NCI-H2029 (cell line): ENCODE measurements at regions not wholly inside any gene's neighbourhood (a gene's known extent, or its start where the extent isn't known, plus 50 kb on each side); places are given as distances from the start of the nearest gene placed in this dataset.
"Not testable (repeated sequence)": the region's sequence is repeated elsewhere in the genome, so short reads cannot be mapped to it uniquely, and the experiment has no call there.

ENCODE experiments used
- DNase-seq: peaks from one replicate; lab custom pipeline; 2025; lab: John Stamatoyannopoulos, UW

DNA sequence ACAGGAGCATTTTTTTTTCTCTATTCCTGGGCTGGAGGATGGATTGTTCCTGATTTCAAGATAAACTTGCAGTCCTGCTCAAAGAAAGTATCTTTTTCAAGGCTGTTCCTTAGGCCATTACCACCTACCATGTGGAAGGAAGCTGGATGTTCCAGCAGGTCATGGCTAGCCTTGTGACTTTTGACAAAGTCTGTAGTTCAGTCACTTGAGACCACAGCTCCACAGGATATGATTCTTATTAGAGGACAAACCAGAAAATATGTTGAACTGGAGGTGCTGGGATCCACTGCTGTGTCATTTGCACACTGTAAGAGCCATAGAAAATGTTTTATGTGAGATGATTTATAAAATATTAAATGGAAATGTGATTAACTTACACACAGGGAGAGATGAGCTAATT, 184.2 kb upstream of the ACO1 start:
- no peak for DNase-seq

DNA sequence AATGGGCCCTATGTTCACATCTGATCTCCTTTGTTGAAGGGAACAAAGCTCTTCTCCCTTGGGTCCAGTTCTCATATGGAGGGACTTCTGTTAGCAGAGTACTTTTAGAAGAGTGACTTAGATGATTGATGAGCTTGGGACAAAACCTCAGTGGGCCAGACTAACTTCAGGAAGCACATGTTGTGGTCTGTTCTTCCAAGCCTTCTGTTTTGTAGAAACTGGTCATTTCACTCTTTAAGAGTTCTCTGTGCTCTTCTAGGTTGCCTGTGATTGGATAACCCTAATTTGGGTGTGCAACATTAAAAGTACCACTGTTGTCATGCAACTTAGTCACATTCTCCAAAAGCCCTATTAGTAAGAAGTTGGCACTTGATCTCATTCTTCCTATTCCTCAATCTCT, 183.5 kb upstream of the ACO1 start:
- no peak for DNase-seq

DNA sequence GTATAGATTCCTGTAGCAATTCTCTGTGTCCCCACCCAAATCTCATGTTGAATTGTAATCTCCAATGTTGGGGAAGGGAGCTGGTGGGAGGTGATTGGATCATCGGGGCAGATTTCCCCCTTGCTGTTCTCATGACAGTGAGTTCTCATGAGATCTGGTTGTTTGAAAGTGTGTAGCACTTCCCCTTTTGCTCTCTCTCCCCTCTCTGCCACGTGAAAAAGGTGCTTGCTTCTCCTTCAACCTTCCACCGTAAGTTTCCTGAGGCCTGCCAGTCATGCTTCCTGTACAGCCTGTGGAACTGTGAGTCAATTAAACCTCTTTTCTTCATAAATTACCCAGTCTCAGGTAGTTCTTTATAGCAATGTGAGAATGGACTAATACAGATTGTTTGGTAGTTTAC, 175.3 kb upstream of the ACO1 start:
- DNase-seq, result not testable (repeated sequence)

DNA sequence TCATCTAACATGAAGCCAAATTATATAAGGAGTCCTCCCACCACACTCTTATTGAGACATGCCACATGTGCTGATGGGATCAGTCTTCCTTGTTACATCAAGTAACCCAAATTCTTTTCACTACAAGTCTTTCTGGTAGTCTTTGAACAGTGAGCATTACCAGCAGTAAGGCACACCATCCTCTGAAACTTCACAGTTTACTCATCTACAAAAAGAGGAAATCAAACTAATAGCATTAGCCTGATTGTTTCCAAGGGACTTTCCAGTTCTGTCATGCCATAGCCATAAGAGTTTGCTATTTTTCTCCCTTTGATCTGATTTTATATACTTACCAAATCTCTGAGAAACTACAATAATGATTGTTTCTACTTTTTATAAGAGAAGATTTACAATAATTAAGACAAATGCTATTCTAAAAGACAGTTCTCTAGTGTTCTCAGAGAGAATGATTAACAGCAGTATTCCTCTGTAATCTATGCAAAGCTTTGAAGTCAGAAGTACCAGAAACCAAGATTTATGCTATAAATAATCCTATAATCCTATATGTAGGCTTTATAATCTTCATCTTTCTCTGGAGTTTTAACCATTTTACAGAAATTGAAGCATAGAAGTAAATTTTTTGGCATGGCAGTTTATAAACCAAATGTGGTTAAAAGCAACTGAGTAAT, 166.2 kb upstream of the ACO1 start:
- DNase-seq, result no peak

DNA sequence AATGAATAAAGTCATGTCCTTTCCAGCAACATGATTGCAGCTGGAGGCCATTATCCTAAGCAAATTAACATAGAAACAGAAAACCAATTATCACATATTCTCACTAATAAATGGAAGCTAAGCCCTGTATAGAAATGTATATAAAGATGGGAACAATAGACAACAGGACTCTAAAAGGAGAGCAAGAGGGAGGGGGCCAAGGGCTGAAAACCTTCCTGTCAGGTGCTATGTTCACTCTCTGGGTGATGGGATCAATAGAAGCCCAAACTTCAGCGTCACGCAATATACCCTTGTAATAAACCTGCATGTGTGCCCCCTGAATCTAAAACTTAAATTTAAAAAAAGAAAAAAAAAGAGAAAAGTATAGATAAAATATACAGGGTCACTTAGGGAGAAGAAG, 163.7 kb upstream of the ACO1 start:
- DNase-seq, result no peak

DNA sequence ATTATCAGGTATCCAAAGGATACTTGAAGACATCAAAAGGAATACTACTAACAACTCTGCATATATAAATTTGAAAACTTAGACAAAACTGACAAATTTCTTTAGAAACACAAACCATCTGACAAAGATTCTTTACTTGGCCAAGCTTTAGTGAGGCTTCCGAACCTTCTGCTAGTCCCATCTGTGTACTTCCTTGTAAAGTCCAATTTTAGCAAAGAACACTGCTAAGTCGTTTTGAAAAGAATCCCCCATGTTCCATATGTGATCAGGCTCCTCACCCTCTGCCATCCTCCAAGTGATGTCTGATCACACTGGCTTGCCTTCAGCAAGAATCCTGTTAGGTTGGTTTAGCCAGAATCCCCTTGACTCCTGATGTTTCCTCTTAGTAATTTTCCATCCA, 150.0 kb upstream of the ACO1 start:
- no peak for DNase-seq

DNA sequence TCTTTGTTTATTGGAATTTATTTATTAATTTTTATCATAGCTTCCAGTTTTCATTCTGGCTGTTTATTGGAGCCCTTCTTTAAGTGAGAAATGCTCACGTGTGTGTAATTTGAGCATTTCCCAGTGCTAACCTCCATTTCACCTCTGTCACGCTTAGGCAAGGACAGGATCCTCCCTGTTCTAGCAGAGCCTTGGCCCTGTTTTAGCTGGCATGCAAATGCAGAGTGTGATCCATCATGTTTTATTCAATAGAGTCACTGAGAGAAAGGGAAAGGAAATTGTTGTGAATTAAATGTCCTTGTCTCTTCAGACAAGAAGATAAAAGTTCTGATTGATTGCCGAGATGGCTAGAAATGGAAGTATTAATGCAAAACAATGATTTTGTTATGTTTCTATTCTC, 137.3 kb upstream of the ACO1 start:
- no peak for DNase-seq

DNA sequence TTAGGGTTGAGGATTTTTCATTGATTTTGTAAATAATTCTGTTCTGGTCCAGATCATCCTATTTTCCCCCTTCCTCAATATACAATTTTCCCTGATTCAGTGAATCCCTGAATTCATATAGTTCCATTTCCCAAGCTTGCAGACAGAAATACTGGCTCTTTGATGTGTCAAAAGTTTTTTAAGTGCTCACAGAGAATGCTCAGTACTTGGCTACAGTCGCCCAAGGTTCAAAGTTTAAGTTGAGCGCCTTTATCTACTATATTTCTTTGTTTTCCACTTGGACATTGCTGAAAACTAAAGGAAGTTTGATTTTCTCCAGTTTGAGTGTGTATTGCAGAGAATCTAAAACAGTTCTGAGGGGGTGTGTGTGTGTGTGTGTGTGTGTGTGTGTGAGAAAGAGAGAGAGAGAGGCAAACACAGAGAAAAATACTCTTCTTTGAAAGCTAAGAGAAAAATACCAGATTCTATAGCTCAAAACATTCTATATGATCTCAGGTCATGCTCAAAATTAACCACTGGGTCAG, 136.2 kb upstream of the ACO1 start:
- DNase-seq, result no peak

DNA sequence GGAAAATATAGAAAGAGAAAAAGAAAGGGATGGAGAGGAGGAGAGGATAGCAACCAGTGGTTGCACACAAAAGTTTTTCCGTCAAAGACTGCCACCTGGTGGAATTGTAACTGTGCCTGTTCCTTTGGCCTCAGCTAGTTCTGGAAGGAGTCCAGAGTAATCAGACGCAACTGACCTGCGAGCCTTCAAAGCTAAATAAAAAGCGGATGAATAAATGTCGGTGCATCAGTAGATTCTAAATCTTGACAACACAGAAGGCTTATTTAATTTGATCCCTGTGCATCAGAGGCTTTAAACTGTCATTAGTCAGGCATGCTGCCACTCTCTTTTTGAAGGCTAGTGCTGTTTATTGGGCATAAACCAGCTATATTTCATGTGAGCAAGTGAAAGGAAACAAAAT, 132.9 kb upstream of the ACO1 start:
- DNase-seq, result peak; percentile 81

DNA sequence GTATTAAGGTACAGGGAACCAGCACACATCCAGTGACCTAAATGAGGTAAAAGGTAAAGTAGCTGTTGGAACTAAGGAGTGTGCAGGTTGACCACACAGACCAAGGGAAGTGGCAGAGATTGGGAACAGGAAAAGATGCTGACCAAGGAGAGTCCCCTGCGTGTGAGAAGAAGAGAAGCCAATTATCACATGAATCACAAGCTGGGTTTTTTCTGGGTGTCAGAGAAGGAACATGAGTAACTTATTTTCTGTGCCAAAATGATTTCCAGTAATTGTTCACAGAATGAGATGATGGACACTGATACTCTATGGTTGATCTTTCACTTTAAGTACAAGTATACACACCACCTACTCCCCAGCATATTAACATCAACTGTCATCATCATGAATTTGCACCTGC, 130.7 kb upstream of the ACO1 start:
- DNase-seq, result no peak

DNA sequence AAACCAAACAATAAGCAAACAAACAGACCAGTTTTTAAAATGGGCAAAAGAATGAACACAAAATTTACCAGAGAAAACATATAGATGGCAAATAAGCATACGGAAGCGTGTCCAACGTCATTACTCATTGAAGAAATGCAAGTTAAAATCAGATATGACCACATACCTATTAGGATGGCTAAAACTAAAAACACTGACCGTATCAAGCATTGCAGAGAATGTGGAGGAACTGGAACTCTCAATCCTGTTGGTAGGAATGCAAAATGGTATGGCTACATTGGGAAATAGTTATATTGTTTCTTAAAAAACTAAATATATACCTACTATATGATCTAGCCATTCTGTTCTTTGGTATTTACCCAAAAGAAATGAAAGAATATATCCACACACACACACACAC, 129.4 kb upstream of the ACO1 start:
- no peak for DNase-seq

DNA sequence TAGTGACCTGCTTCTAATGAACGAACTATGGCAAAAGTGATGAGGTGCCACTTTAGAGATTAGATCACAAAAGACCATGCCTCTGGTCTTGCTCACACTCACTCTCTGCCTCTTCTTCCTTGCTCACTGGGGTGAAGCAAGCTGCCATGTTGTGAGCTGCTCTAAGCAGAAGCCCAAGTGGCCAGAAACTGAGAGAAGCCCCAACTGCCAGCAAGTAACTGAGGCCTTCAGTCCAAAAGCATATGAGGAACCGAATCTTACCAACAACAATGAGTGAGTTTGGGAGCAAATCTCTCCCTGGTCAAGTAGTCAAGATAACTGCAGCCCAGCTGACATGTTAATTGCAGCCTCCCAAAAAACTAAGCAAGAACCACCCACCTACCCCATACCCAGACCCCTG, 126.0 kb upstream of the ACO1 start:
- no peak for DNase-seq

DNA sequence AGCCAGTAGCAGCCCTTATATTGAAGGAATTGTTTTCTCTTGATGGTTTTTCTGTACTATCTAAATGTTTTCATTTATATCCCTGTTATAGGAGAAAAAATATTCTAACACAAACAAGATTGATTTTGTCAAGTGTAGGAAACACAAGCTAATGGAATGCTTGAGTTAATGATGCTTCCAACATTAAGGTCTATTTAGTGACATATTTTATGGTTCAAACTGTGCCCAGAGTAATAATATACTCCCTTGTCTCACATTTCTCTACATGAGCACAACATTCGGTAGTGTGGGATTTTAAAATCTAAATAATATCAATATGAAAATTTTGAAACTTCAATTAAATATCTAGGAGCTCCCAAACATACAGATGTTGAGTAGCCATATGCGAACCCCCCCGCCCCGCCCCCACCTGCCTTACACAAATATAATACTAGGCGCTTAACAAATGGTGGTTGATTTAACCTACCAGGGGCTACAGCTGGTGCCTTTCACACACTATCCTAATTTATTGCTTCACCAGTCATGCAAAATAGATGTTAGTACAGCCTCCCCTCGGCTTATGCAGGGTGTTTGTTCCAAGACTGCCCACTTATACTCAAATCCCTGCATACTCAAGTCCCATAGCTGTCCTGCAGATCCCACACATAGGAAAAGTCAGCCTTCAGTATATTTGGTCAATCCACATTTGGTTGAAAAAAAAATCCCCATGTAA, 124.1 kb upstream of the ACO1 start:
- DNase-seq, result no peak

DNA sequence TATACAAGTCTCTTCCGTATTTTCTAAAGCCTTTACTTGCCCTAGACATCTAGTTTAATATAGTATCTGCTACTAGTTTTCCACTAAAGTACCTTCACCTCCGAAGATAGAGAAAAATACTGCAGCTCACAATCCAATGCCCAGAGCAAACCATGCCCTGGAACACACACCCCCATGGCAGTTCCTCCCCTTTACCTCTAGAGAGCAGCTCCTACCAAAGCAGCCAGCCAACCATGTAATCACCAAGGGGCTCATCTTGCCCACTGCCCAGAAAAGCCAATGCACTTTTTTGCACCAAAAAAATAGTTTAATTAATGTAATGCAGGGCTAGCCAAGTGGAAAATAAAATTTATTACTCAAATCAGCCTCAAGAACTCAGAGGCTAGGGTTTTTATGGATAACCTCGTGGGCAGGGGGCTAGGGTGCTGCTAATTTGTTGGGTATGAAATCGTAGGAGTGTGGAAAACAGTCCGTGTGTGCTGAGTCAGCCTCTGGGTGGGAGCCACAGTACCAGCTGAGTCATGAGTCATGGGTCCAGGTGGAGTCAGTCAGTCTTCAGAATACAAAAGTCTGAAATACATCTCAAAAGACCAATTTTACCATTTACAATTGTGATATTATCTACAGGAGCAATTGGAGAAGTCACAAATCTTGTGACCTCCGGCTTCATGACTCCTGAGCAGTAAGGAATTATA, 120.1 kb upstream of the ACO1 start:
- no peak for DNase-seq

DNA sequence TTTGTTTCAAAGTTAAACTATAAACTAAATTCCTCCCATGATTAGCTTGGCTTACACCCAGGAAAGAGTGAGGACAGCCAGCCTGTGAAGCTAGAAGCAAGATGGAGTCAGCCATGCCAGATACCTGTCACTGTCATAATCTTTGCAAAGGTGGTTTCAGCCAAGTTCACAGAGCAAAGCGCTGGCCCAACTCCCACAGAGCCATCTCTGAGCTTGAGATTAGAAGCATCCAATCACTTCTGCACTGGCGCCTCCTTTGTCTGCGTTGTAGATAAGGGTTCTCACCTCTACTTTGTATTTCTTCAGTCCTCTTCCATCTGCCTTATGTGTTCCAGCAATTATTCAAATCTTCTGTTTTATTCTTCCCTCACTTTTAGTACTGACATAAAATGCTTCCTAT, 119.4 kb upstream of the ACO1 start:
- no peak for DNase-seq

DNA sequence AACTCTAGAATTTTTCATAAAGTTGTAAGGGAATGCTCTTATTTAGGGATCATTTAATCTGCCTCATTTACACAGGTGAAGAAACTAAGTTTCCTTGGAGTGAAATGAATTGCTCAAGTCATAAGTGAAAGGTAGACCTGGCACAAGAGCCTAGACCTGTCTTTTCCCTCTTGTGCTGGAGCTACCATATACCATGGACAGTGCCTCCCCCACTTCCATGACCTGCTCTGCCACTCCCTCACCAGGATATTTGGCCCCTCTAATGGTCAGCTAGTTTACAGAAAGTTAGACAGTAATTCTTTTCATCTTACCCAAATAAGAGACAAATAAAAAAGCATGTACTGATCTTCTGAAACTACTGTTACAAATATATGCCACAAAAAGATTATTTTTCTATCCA, 105.5 kb upstream of the ACO1 start:
- DNase-seq, result no peak

DNA sequence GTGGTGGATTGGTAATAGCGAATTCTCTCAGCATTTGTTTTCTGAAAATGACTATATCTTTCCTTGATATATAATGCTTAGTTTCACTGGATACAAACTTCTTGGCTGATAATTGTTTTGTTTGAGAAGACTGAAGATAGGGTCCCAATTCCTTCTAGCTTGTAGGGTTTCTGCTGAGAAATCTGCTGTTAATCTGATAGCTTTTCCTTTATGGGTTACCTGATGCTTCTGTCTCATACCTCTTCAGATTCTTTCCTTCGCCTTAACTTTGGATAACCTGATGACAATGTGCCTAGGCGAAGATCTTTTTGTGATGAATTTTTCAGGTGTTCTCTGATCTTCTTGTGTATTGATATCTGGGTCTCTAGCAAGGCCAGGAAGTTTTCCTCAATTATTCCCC, 94.7 kb upstream of the ACO1 start:
- no peak for DNase-seq

DNA sequence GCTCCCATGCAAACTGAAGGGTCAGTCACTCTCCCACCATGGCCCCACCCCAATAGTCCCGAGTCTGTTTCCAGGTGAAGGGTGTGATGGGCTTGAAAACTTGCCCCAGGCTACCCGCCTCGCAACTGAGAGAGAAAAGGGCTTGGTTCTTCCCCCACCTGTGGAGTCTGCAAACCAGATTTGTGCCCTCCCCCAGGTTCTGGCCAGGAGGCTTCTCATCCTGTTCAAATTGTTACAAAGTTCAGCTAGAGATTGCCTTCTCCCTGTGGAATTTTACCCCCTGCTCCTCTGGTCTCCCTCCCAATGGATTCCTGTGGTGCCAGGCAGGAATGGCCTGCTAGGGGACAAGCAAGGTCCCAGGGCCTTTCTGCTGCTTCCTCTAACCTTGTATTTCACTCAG, 93.1 kb upstream of the ACO1 start:
- DNase-seq, result no peak

DNA sequence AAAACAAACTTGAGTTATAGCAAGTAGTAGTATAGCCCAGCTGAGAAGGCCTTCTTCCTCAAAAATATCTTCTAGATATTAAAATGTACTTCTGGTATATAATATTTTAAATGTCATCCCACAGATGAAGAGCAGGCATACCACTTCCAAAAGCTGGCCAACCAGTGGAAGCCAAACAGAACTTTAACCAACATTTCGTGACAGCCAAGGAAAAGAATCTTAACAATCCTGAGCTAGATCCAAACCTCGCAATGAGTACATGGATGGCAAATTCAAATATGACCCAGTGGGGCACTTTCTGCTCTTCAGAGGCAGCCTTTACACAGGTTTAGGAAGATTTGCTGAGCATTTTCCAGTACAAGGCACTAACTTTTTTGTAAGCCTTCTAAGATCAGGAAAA, 91.8 kb upstream of the ACO1 start:
- no peak for DNase-seq

DNA sequence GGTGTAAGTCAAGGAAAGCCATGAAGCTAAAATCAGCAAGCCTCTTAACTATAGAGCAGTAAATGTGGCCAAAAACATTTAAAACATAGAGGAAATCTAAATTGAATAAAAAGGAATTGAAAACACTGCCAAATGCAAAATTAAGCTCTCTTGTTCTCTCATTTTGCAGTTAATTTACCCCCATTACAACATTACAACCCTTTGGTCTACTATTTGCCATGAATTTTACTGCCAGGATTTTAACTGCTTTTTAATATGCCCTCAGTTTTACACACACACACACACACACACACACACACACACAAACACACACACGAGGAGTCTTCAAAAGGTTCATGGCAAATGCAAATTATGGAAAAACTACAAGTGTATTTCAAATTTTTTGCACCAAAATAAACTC, 91.4 kb upstream of the ACO1 start:
- DNase-seq, result no peak

DNA sequence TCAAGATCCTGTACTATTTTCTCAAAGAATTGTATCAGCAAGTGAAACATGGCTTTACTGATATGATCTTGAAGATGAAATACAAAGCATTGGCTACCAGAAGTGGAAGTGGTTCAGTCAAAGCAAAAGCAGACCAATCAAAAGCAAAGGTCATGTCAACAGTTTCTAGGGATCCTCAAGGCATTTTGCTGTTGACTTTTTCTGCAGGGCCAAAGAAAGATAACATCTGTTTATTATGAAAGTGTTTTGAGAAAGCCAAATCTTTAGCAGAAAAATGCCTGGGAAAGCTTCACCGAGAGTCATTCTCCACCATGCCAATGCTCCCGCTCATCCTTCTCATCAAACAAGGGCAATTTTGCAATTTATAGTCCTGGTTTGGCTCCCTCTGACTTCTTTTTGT, 90.3 kb upstream of the ACO1 start:
- DNase-seq, result no peak

DNA sequence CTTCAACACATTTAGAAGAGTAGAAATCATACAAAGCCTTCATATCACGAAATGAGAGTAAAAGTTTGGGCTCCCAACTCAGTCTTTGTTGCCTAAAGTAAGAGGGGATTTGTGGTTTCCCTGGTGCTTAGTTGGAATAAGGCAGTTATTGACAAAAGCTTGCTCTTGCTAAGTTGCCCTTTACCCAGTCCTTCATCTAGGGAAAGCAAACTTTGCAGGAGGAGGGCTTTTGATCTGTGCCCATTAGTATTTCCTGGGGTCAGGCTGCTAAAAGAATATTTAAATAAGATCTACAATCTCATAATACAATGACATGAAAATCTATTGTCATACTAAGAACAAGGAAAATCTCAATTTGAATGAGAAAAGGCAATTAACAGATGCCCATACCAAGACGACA, 84.1 kb upstream of the ACO1 start:
- no peak for DNase-seq

DNA sequence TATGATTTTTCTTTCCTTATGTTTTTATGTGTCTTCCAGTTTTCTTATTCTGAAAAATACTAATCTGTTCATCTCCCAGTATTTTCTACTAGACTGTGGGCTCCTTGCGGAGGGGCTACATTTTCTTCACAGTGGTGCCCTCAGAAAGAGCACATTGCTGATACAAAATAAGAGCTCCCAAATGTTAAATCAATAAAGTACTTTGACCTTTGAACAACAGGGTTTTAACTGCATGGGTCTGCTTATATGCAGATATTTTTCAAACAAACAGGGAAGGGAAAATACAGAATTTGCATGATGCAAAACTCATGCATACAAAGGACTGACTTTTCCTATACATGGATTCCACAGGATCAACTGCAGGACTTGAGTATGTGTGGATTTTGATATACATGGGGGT, 79.9 kb upstream of the ACO1 start:
- DNase-seq, result no peak
